ENCODE measurements at regions not wholly inside any gene's neighbourhood (a gene's known extent, or its start where the extent isn't known, plus 50 kb on each side); places are given as distances from the start of the nearest gene placed in this dataset.
"Not testable (repeated sequence)": the region's sequence is repeated elsewhere in the genome, so short reads cannot be mapped to it uniquely, and the experiment has no call there.

- in situ Hi-C loops (cut with MboI; ENCODE audit: low sequenced_read_pairs, unreplicated experiment) = no loop called here
- TF ChIP-seq CTCF (IDR thresholded peaks at IDR 0.05; ENCODE audit: borderline replicate concordance, control extremely low read depth, extremely low read depth, insufficient read depth, missing control alignments) = no peak
- no peak for DNase-seq (ENCODE audit: low spot score)
Measured at GRCh38 chr6:74573613-74574012, 632.2 kb downstream of the COL12A1 start.

- in situ Hi-C loops (cut with MboI; ENCODE audit: low sequenced_read_pairs, unreplicated experiment) = no loop called here
- no peak for DNase-seq (ENCODE audit: low spot score)
- no peak for TF ChIP-seq CTCF (IDR thresholded peaks at IDR 0.05; ENCODE audit: borderline replicate concordance, control extremely low read depth, extremely low read depth, insufficient read depth, missing control alignments)
Measured at GRCh38 chr6:74570044-74570443, 635.8 kb downstream of the COL12A1 start.

GRCh38 chr6:74568861-74569260, 637.0 kb downstream of the COL12A1 start:
- no peak for DNase-seq (ENCODE audit: low spot score)
- in situ Hi-C loops (cut with MboI; ENCODE audit: low sequenced_read_pairs, unreplicated experiment) = no loop called here
- TF ChIP-seq CTCF (IDR thresholded peaks at IDR 0.05; ENCODE audit: borderline replicate concordance, control extremely low read depth, extremely low read depth, insufficient read depth, missing control alignments) = no peak

- in situ Hi-C loops (cut with MboI; ENCODE audit: low sequenced_read_pairs, unreplicated experiment); DNase-seq (ENCODE audit: low spot score): not testable (repeated sequence)
Measured at GRCh38 chr6:74567923-74568290, 637.9 kb downstream of the COL12A1 start.

- no peak for DNase-seq (ENCODE audit: low spot score)
- in situ Hi-C loops (cut with MboI; ENCODE audit: low sequenced_read_pairs, unreplicated experiment) = no loop called here
- TF ChIP-seq CTCF (IDR thresholded peaks at IDR 0.05; ENCODE audit: borderline replicate concordance, control extremely low read depth, extremely low read depth, insufficient read depth, missing control alignments) = no peak
Measured at GRCh38 chr6:74567281-74567922, 638.5 kb downstream of the COL12A1 start.

GRCh38 chr6:74557236-74557635, 648.6 kb downstream of the COL12A1 start:
- in situ Hi-C loops (cut with MboI; ENCODE audit: low sequenced_read_pairs, unreplicated experiment) = no loop called here
- no peak for DNase-seq (ENCODE audit: low spot score)
- no peak for TF ChIP-seq CTCF (IDR thresholded peaks at IDR 0.05; ENCODE audit: borderline replicate concordance, control extremely low read depth, extremely low read depth, insufficient read depth, missing control alignments)

- in situ Hi-C loops (cut with MboI; ENCODE audit: low sequenced_read_pairs, unreplicated experiment) = no loop called here
- DNase-seq (ENCODE audit: low spot score) = no peak
- no peak for TF ChIP-seq CTCF (IDR thresholded peaks at IDR 0.05; ENCODE audit: borderline replicate concordance, control extremely low read depth, extremely low read depth, insufficient read depth, missing control alignments)
Measured at GRCh38 chr6:74554041-74554440, 651.8 kb downstream of the COL12A1 start.

All from GM13976 (cell line).